ENCODE measurements at regions not wholly inside any gene's neighbourhood (a gene's known extent, or its start where the extent isn't known, plus 50 kb on each side); places are given as distances from the start of the nearest gene placed in this dataset.
A peak's percentile ranks its signal among the peaks of the same experiment; 100 is the strongest.

DNA sequence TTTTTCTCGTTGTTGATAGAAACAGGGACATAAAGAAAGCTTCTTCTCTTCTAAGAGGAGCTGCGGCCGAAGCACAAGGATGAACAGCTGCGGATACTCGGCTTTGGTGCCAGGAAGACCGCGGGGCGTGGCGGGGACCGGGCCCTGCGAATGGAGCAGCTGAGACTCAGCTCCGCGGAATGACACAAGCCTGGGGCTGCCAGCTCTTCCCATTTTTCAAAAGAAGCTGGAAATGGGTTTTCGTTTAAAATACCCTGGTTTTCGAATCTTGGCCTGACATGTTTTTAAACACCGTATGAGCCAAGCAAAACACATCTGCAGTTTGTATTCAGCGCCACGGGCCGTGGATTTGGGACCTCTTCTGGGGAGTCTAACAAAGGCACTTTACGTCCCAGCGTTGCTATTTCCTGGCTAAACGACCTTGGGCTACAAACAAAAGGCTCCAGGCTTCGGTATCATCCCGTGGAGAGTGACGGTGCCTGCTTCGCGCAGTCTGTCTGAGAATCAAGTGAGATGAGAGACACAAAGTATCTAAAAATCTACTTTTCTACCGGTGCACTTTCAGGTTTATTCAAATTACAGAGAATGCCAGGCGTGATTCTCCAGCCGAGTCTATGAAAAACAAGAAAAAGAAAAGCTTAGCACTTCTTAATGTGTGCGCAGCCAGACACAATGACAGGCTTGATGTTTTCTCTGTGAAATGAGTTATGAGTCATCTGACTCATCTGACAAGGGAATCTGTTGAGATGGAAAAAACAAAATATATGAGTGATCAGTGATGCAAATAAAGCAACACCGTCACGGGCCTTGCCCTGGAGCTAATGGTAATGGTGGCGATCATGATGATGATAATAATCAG, 114.0 kb upstream of the TMEM132D start:
- no peak for DNase-seq (ENCODE audit: low spot score)

DNA sequence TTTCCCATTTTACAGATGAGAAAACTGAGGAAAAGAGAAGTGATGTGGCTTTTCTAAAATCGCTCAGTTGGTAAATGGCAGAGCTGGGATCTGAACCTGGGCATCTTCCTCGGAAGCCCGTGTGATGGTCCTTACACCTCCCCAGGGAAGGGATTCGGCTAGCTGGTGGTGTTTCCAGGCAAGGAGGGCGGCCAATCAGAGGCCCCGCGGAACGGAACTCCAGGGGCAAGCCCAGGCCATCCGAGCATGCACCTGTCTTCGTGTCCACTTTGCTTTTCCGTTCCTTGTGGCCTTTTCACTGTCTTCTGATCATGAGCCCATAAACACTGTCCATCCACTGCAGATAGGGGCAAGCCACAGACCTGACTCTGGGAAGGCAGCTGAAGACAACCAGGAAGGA, 114.8 kb upstream of the TMEM132D start:
- DNase-seq (ENCODE audit: low spot score): no peak

DNA sequence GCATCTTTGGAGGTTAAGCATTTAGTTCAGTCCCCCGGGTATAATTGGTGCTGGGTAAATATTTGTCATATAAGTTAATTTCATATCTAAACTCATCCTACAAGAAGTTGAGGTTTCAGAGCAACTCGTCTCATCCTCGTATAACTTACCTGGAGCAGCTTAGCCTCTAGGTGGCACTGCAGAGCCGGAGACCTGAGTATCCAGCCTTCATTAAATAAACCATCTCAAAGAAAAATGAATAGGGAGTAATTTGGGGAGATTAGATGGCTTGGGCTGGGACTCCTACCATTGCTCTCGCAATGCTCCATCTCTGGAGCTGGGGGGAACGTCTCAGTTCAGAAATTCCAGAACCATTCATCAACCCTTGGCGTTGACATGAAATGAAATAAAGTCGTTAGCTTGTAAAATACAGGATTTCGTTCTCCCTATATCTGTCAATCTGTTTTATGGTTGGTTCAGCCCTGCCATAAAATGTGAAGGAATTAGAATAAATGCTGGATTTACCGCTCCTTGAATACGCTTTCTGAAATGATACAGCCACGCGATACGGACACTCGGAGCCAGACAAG, 122.9 kb upstream of the TMEM132D start:
- peak; percentile 50 for DNase-seq (ENCODE audit: low spot score)

DNA sequence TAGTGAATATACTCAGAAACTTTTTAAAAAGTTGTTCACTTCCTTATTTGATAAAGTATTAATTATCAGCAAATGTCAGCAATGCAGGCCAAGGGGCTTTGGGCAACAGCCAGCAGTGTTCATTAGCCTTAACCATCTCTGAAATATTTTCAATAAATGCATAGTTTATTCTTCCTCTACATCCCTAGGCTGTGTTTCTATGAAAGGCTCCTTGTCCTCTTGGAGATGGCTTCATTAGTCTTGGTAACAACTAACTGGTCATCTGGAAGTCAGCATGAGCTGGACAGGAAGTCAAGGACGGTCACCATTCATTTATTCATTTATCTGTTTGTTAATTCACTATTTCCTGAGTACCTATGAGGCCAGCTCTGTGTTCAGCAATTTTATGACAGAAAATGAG, 124.0 kb upstream of the TMEM132D start:
- DNase-seq (ENCODE audit: low spot score): no peak

DNA sequence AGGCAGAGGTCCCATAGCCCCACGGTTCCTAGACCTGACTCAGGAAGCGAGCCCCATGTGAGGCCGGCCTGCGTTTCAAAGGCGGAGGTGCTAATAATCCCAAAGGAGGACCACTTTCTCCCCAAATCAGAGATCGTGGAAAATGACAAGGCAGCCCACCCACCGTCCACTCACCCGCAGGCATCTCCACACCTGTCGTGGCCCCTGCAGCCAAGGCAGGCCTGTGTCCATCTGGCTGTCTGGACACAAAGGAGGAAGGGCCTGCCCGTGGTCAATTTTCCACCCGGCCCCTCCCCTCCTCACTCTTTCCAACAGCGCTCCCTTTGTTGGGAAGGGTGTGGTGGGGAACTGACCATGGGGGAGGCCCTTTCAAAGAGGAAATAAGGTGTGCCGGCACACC, 125.3 kb upstream of the TMEM132D start:
- no peak for DNase-seq (ENCODE audit: low spot score)

DNA sequence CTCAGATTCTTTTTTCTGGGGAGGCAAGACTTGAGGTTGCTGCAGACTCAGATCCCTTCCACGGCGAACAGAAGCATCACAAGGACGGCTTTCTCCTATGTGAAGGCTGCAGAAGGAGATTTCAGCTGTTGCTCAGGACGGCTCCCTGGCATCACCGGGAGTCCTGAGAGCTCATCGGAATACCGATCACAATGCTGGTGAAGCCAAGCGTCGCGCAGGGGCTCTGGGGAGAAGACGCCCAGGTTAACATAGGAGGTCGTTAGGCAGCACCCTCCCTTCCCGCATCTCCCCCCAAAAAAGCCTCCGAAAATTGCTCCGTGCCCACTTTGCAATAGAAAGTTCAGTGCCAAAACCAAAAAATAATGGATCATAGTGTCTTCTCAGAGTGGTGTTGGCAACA, 127.2 kb upstream of the TMEM132D start:
- no peak for DNase-seq (ENCODE audit: low spot score)

DNA sequence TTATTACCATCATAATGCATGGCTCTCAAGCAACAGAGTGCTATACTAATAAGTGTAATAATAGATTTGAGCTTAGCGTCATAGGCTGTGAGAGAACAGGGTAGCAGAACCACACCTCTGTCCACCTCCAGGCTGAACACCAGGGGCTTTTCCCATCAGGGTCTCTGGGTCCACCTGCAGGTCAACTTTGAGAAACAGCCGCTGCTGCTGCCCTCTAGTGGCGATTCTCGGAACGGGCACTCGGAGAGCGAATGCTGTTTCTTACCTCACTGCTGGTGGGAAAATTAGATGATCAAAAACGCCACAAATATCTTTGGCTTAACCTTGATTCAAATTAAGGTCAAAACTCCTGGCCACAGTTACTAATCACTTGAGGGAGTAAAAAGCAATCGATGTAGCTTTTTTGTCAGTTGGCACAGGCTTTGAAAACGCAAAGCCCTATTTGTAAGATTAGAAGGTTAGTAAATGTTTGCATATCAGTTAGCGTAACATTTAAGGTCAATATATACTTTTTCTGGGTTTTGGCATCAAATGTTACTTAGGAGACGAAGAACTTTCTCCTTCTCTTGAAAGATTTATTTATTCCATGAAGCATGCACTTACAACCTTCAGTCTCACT, 127.9 kb upstream of the TMEM132D start:
- peak; percentile 39 for DNase-seq (ENCODE audit: low spot score)

DNA sequence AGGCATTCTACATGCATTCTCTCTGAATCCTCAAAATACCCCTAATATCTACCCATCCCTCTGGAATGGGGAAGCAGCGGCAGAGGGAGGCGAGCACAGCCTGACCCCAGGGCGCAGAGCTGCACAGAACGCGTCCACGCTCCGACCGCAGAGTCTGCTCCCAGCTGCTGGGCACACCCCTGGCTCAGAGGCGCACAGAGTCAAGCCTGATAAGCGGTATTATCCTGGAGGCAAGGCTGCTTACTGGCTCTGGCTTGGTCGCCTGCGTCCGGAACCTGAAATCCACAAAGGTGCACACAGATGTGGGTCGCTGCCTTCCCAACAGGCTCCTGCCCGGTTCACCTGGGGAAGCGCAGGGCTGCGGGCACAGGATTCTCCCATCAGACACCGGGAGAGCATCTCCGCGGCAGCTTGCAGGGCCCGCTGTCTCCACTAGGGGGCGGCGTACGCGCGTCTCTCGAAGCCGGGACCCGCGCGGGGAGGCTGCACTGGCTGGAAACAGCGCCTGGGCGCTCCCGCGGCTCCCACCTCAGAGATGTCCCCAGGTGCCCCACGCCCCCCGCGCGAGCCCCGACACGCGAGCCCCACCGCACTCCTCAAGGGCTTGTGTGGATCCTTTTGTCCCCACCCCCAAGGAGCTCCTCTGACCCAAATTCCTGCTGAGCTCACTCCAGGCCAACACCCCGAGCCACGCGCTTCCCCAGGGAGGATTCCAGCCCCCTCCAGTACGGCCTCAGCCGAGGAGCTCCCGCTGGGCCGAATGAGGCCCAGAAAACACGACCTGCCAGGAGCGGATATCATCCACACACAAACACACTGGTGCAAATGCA, 120.1 kb upstream of the FZD10 start:
- DNase-seq (ENCODE audit: low spot score): no peak

DNA sequence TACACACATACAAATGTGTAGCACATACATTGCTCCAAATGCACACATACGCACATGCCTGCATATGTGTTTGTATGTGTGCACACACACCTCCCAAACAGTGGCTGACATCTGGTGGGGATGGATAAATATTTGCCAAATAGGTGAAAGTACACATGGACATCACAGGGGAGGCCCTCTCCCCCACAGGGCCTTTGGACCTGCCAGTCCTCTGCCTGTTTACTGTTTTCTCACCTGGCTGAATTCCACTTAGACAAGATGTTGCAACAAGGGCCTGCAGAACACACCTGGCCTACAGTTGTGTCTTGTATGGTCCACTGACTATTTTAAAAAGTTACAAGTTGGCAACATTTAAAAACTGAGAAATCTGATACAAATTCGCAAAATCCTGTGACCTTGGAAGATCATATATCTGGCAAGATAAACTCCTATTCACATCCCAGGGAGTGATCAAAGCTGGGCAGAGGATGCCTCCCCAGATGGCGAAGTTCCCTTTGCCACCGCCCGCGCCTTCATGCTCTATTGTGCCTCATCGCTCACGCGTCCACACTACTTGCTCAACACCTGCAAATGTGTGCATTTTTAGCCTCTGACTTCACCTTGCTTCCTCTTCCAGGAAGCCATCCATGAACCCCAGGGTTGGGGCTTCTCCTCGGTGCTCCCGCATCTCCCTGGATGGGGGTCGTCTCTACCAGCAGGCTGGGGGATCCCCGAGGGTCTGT, 118.4 kb upstream of the FZD10 start:
- DNase-seq (ENCODE audit: low spot score): no peak

DNA sequence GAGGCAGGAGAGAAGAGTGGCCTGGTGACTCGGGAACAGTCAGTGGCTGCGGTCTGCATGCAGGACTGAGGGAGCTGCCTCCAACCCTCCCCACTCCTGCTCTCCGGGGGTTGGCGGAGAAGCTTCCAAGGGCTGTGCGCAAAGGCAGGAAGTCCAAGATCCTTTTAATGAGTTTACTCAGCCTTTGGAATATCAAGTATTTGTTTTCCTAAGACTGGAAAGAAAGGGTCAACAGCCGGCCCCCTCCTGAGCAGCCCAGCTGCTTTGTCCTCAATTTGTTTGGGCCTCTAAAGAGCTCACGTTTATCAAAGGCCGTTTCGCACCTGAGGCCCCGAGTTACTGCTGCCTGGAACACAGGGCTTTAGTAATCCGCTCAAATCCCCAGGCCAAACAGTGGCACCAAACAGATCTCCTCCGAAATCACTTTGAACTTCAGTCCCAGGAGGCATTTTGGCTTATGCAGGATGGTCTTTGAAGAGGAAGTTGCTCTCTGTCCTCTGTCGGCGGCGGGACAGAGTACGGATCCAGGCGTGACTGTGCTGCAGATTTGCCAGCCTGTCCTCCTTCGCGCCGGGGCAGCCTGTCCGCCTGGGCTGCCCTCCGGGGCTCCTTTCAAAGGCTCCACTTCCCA, 117.2 kb upstream of the FZD10 start:
- DNase-seq (ENCODE audit: low spot score): no peak

DNA sequence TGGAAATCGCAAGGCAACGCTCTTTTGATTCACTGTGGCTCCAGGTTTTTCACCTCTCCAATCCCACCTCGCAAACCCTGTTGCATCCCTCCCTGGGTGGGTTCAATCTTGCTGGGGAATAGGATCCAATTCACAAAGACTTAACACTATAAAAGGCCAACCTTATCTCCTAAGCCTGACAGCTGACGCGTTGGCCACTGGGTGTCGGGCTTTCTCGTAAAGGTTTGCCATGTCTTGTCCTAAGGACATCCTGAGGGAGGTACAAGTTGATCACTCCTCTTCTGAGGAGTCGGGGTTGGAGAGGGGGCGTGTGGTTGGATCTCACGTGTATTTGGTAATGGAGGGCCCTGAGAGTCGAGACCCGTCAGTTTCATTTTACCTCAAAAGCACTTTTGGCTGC, 112.6 kb upstream of the FZD10 start:
- DNase-seq (ENCODE audit: low spot score): no peak

DNA sequence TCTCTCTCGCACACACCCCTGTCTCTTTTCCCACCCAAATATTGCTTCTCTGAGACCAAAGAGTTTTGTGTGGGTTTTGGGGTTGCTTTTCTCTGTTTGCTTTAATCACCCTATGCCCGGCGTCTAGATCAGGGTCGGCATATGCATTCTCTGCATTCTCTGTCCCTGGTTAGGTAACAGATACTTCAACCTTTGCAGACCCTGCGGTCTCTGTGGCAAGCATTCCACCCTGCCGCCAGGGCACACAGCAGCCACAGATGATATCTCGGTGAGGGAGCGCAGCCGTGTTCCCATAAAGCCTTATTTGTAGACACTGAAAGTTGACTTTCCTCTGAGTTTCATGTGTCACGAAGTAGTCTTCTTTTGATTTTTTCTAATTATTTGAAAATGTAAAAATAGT, 110.4 kb upstream of the FZD10 start:
- peak; percentile 83 for DNase-seq (ENCODE audit: low spot score)

DNA sequence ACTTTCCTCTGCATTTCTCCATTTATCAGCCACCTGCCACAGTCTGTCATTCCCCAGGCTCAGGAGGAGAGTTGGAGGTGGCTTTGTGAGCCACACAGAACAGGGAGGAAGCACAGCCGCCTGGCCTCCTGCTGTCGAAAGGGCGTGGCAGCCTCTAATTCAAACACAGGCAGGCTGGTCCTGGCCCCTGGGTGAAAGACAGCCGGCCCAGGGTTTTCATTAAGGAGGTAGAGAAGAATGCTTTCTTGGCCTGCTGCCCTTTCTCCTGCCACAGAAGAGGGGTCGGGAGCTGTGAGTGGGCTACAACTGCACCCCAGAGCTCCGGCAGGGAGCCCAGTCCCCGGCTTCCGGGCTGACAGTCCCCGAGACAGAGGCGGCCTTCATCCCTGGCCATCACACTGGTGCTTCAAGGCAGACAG, 108.6 kb upstream of the FZD10 start:
- peak; percentile 52 for DNase-seq (ENCODE audit: low spot score)

DNA sequence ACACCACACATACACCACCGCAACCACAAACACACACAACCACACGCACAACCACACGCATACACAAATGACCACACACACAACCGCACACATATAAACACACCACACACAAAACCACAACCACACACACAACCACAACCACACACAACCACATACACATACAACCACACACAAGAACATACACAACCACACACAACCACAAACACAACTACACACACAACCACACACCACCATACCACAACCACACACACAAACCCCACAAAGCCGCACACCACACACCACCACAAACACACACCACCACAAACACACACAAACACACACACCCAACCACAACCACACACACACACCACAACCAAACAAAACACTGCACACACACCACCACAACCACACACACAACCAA, 107.5 kb upstream of the FZD10 start:
- no peak for DNase-seq (ENCODE audit: low spot score)

DNA sequence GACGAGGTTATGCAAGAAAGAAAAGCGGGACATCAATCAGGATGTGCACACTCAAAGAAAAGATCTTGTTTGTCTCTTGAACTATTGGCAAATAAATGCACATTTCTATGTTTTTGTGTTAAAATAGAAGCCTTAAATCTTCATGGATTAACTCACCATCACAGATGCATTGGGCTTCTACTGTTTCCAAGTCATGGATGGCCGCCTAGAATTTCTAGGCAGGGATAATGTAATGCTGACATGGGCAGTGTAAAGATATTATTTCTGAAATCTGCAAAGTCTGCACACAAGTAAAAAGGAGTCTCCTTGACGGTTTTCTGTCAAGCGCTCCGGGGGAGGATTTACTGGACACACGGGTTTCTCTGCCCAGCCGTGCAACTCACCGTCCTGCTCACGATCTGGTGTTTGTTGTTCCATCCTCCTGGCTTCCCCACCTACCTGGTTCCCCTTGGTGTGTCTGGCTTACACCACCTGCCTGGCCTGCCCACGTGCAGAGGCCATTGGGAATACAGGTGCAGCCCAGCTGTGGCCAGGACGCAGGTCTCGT, 103.3 kb upstream of the FZD10 start:
- no peak for DNase-seq (ENCODE audit: low spot score)

DNA sequence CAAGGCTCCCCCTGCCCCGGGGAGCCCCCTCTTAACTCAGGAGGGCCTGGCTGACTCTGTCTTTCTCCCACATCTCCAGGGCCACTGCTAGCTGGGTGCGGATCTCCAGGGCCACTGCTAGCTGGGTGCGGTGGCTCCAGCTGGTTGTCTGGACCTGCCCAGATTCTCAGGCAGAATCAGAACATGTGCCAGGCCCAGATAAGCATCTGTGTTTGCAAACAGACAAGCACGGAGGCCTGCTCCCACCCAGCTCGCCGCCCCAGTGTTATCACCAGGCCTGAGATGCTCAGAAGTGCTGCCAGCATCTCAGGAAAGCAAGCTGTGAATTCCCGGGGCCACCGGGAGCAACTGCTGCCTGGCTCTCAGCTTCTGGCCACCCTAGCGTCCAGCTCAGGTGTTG, 98.4 kb upstream of the FZD10 start:
- DNase-seq (ENCODE audit: low spot score): no peak

DNA sequence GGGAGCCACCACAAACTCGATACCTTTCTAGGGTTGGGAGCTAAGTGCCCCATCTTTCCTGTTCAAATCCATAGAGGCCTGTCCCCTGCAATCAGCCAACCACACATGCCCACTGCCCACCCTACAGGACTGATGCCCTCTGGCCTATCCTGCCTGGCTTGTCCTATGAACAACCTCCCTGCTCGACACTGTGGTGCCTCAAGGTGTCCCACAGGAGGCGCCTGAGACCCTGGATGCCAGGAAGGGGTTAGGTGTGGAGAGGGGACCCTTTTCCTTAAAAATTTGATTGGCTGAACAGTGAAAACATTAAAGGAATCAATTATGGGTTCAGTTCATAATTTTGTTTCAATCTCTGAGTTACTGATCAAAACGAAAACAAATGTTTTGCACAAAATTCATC, 97.3 kb upstream of the FZD10 start:
- DNase-seq (ENCODE audit: low spot score): no peak

DNA sequence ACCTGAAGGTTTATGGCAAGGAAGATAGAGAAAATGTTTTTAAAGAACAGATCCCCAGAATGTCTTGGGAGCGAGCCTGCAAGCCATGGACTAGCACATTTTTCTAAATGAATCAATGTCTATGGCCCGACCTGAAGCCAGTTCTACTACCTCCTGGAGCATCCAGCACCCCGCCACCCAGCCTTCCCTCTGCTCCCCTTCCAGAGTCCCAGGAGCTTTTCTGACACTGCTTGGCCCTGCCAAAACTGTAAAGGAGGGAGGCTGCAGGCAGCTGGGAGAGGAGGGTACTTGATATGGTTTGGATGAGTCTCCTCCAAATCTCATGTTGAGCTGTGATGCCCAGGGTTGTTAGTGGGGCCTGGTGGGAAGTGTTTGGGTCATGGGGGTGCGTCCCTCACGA, 95.5 kb upstream of the FZD10 start:
- no peak for DNase-seq (ENCODE audit: low spot score)

DNA sequence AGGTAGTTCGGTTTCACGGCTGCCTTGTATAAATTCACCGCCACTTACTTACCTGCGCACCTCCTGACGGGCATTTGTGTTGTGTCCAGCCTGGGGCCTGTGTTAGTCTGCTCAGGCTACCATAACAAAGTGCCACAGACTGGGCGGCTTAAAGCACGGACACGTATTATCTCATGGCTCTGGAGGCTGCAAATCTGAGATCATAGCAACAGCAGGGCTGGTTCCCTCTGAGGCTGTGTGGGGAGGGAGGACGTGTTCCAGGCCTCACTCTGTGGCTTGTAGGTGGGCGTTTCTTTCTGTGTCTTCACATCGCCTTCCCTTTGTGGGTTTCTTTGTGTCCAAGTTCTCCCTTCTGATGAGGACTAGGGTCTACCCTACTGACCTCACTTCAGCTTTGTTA, 93.5 kb upstream of the FZD10 start:
- no peak for DNase-seq (ENCODE audit: low spot score)

DNA sequence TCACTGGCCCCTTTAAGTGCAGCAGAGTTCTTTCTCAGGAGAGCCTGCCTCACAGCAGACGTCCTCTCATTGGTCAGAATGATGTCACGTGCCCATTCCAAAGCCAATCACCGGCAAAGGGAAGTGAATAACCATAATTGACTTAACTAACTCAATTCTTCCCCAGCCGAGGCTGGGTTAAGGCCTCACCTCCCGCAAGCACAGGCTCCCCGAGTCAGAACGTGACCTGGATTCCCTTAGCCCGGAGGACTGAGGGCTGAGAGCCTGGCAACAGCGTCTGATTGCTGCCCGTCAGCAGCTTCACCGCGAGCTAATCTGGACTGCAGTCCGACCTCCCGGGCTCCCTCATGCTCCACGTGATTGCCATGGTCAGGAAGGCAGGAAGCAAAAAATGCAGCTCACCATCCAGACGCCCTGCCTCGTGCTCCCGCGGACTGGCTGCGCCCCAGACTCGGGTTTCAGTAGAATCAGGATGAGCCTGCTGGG, 92.1 kb upstream of the FZD10 start:
- DNase-seq (ENCODE audit: low spot score): no peak

DNA sequence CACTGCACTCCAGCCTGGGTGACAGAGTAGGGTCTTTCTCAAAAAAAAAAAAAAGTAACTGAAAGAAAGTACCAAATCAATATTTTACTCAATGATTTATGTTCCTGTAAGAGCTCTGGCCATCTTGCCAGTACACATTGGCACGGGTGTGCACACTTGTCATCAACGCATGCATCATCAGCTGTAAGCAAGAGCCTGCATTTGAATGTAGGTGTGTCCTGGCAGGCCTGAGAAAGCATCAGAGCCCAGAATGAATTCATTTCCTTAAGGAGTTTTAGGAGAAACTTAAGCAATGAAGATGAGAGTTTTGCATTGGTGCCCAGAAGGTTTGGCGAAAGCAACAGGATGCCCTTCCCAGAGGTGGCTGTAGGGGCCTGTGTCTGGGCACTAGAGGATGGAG, 88.5 kb upstream of the FZD10 start:
- DNase-seq (ENCODE audit: low spot score): no peak

All from SW480 (cell line).